K562 (cell line): ENCODE measurements at regions not wholly inside any gene's neighbourhood (a gene's known extent, or its start where the extent isn't known, plus 50 kb on each side); places are given as distances from the start of the nearest gene placed in this dataset.
A peak's percentile ranks its signal among the peaks of the same experiment; 100 is the strongest.

Experiments
- REST ChIP-seq, 2 experiments: fragments of 450-650 bp; formaldehyde crosslinking in 1 of 2; IDR thresholded peaks; 2 replicates each; pipeline versions ENCODE4 v1.4.0 to v1.6.1; 2014 to 2020; ENCODE audit warnings: mild to moderate bottlenecking in 2 of 2, borderline replicate concordance in 1 of 2, low read depth in 1 of 2
- RFX7 ChIP-seq: fragments of 250-450 bp; sonication (Bioruptor Pico); IDR thresholded peaks from 2 replicates; pipeline ENCODE4 v1.5.1; 2021; ENCODE audit warnings: mild to moderate bottlenecking

- peak; percentile 36; the same call in 1 of the 2 replicates for TF ChIP-seq REST (IDR thresholded peaks at IDR 0.05; ENCODE audit: borderline replicate concordance)
- no peak for TF ChIP-seq REST (CRISPR knock-in tag; IDR thresholded peaks at IDR 0.05; ENCODE audit: low read depth)
- no peak for TF ChIP-seq RFX7 (CRISPR knock-in tag)
Measured at GRCh38 chr7:156560075-156560474, 80.5 kb upstream of the RNF32 start (continued).
